SK-N-SH (cell line): ENCODE measurements at regions not wholly inside any gene's neighbourhood (a gene's known extent, or its start where the extent isn't known, plus 50 kb on each side); places are given as distances from the start of the nearest gene placed in this dataset.

Experiments used
- CTCF ChIA-PET: fragments of 300-600, 350-600 bp; formaldehyde crosslinking; extraction: SDS; loops from one replicate; lab custom pipeline; 2021; lab: Yijun Ruan, JAX
- POLR2A ChIA-PET: fragments of 350-600 bp; sonication (Branson Sonifier 250); formaldehyde crosslinking; extraction: SDS; loops from one replicate; lab custom pipeline; 2020; ENCODE audit warnings: antibody characterized with exemption, inconsistent platforms; lab: Yijun Ruan, JAX
- DNase-seq: peaks from one replicate; pipeline ENCODE4 v3.0.0; 2012
- H2AFZ ChIP-seq: fragments of 200-600 bp; sonication (generic); 2 replicates; pipeline ENCODE4 v1.8.1; 2016; ENCODE audit warnings: antibody characterized with exemption, mild to moderate bottlenecking, low read depth
- H3F3A ChIP-seq: fragments of 200-600 bp; sonication (generic); replicated peaks from 2 replicates; pipeline ENCODE3; 2016; ENCODE audit warnings: antibody characterized with exemption, mild to moderate bottlenecking; ENCODE audit not compliant: insufficient read depth
- H3K27ac ChIP-seq, 2 experiments: fragments of 200-500 bp in 1 of 2; fragments of 200-600 bp in 1 of 2; sonication (Bioruptor generic) in 1 of 2; sonication (generic), shearing (Covaris generic) in 1 of 2; 2 replicates each; pipeline versions ENCODE4 v1.5.1 to v1.6.1; 2014 to 2016; ENCODE audit warnings: low read depth in 2 of 2, inconsistent platforms in 1 of 2, low read length in 1 of 2, mild to moderate bottlenecking in 1 of 2, mixed read lengths in 1 of 2
- H3K27me3 ChIP-seq: fragments of 200-600 bp; sonication (generic), shearing (Covaris generic); 2 replicates; pipeline ENCODE4 v1.6.1; 2016; ENCODE audit warnings: mixed run types; ENCODE audit not compliant: insufficient read depth
- H3K36me3 ChIP-seq, 2 experiments: fragments of 200-500 bp in 1 of 2; fragments of 200-600 bp in 1 of 2; sonication (Bioruptor generic) in 1 of 2; sonication (generic) in 1 of 2; replicated peaks in 1 of 2; 2 replicates each; pipeline versions ENCODE3 to v1.5.1; 2014 to 2016; ENCODE audit warnings: low read length in 1 of 2, mild to moderate bottlenecking in 1 of 2; ENCODE audit not compliant: insufficient read depth in 2 of 2, control insufficient read depth in 1 of 2
- H3K4me1 ChIP-seq, 2 experiments: fragments of 200-500 bp in 1 of 2; fragments of 200-600 bp in 1 of 2; sonication (Bioruptor generic) in 1 of 2; sonication (generic), shearing (Covaris generic) in 1 of 2; 2 replicates each; pipeline versions ENCODE4 v1.5.1 to v1.6.1; 2014 to 2016; ENCODE audit warnings: low read depth in 1 of 2, low read length in 1 of 2, mixed run types in 1 of 2; ENCODE audit not compliant: insufficient read depth in 2 of 2, control insufficient read depth in 1 of 2
- H3K4me2 ChIP-seq: fragments of 200-600 bp; sonication (generic), shearing (Covaris generic); 2 replicates; pipeline ENCODE4 v1.6.1; 2017; ENCODE audit warnings: mixed run types
- H3K4me3 ChIP-seq, 2 experiments: fragments of 200-500 bp in 1 of 2; fragments of 200-600 bp in 1 of 2; sonication (Bioruptor generic) in 1 of 2; sonication (generic), shearing (Covaris generic) in 1 of 2; 2 replicates each; pipeline versions ENCODE4 v1.5.1 to v1.8.1; 2014 to 2016; ENCODE audit warnings: low read depth in 2 of 2, inconsistent platforms in 1 of 2, low read length in 1 of 2, mild to moderate bottlenecking in 1 of 2, mixed read lengths in 1 of 2, moderate library complexity in 1 of 2
- H3K79me2 ChIP-seq: fragments of 200-600 bp; sonication (generic); 2 replicates; pipeline ENCODE4 v1.8.1; 2017; ENCODE audit warnings: mild to moderate bottlenecking; ENCODE audit not compliant: insufficient read depth
- H3K9ac ChIP-seq: fragments of 200-600 bp; sonication (generic); 2 replicates; pipeline ENCODE4 v1.6.1; 2017; ENCODE audit warnings: mixed run types
- H3K9me2 ChIP-seq: fragments of 200-600 bp; sonication (generic); 2 replicates; pipeline ENCODE4 v1.6.1; 2017; ENCODE audit warnings: mixed run types
- H3K9me3 ChIP-seq: fragments of 200-600 bp; sonication (generic); 2 replicates; pipeline ENCODE4 v1.6.1; 2017; ENCODE audit warnings: mixed run types, mild to moderate bottlenecking, moderate library complexity
- H4K20me1 ChIP-seq: fragments of 200-600 bp; sonication (generic); 2 replicates; pipeline ENCODE4 v1.6.1; 2017; ENCODE audit warnings: mild to moderate bottlenecking, mixed run types; ENCODE audit not compliant: insufficient read depth
- EP300 ChIP-seq, 2 experiments: IDR thresholded peaks; 2 replicates each; pipeline versions ENCODE4 v1.4.0 to v1.6.1; 2012; ENCODE audit warnings: borderline replicate concordance in 1 of 2, low read depth in 1 of 2, low read length in 1 of 2
- EZH2phosphoT487 ChIP-seq: fragments of 200-600 bp; sonication (generic); IDR thresholded peaks from 2 replicates; pipeline ENCODE4 v1.6.1; 2017; ENCODE audit warnings: low read depth, mixed run types, mild to moderate bottlenecking, antibody characterized with exemption, moderate library complexity, borderline replicate concordance
- FOSL2 ChIP-seq: IDR thresholded peaks from 2 replicates; pipeline ENCODE4 v1.4.0; 2012; ENCODE audit warnings: low read depth, mild to moderate bottlenecking, moderate library complexity, borderline replicate concordance
- MXI1 ChIP-seq: IDR thresholded peaks from 2 replicates; pipeline ENCODE4 v1.6.1; 2012; ENCODE audit warnings: mild to moderate bottlenecking, low read depth, low read length, improper control_type of control experiment
- RAD21 ChIP-seq: IDR thresholded peaks from 2 replicates; pipeline ENCODE4 v1.6.1; 2012; ENCODE audit warnings: mild to moderate bottlenecking, low read length
- RCOR1 ChIP-seq: fragments of 150-350 bp; IDR thresholded peaks from 2 replicates; pipeline ENCODE4 v1.6.1; 2017; ENCODE audit warnings: antibody characterized with exemption, low read length
- RFX5 ChIP-seq: IDR thresholded peaks from 2 replicates; pipeline ENCODE4 v1.6.1; 2012; ENCODE audit warnings: mild to moderate bottlenecking, improper control_type of control experiment, low read length
- SMC3 ChIP-seq: IDR thresholded peaks from 2 replicates; pipeline ENCODE4 v1.6.1; 2012; ENCODE audit warnings: low read depth, low read length, improper control_type of control experiment
- TEAD4 ChIP-seq: IDR thresholded peaks from 2 replicates; pipeline ENCODE4 v1.4.0; 2012; ENCODE audit warnings: mild to moderate bottlenecking, borderline replicate concordance; ENCODE audit not compliant: insufficient read depth
- YY1 ChIP-seq: IDR thresholded peaks from 2 replicates; pipeline ENCODE4 v1.4.0; 2012; ENCODE audit warnings: low read depth, mild to moderate bottlenecking
- WGBS: methylation state at CpG from one replicate; pipeline ENCODE4 v1.1.6; 2017; ENCODE audit warnings: low lambda C conversion rate; 5-methylcytosine and 5-hydroxymethylcytosine counted together
- TF ChIP-seq, protein P1 (sequence below): IDR thresholded peaks from 2 replicates; pipeline ENCODE4 v1.4.0; 2012; ENCODE audit warnings: low read depth, borderline replicate concordance
- TF ChIP-seq, protein P2 (sequence below): IDR thresholded peaks from 2 replicates; pipeline ENCODE4 v1.4.0; 2012; ENCODE audit warnings: low read depth, borderline replicate concordance
- TF ChIP-seq, protein P3 (sequence below): fragments of 150-350 bp; IDR thresholded peaks from 2 replicates; pipeline ENCODE4 v1.6.1; 2016; ENCODE audit warnings: mild to moderate bottlenecking, low read depth, low read length
- TF ChIP-seq, protein P4 (sequence below): fragments of 150-350 bp; IDR thresholded peaks from 2 replicates; pipeline ENCODE4 v1.6.1; 2017; ENCODE audit warnings: antibody characterized with exemption, low read length, low read depth, borderline replicate concordance

DNA sequence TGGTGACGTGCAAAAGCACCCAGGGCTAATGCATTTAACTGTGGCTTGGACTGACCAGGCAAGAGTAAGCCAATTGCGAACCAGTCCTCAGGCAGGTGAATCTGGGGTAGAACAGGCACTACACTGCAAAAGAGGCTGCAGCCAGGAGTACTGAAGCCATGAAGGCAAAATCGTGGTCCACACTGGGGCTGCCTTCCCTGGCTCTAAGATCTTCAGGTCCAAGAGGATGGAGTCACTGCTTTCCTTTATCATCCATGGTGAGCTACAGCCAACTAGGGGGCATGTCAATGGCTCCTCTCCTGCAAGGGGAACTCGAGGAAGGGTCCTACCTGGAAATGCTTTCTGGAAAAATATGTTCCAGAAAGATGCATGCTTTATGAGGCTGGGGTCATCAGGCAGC is 100.6 kb upstream of the AJAP1 start:
- 20% methylated on average over 2 of the region's 4 CpGs for WGBS
- no peaks in the 10 kb centered on the region for H3K36me3 ChIP-seq
- CTCF ChIA-PET = no interaction called here
- H3K27me3 ChIP-seq = no peaks in the 10 kb centered on the region
- POLR2A ChIA-PET = no interaction called here
- no peak for TF ChIP-seq SMC3
- TF ChIP-seq, protein P1, sequence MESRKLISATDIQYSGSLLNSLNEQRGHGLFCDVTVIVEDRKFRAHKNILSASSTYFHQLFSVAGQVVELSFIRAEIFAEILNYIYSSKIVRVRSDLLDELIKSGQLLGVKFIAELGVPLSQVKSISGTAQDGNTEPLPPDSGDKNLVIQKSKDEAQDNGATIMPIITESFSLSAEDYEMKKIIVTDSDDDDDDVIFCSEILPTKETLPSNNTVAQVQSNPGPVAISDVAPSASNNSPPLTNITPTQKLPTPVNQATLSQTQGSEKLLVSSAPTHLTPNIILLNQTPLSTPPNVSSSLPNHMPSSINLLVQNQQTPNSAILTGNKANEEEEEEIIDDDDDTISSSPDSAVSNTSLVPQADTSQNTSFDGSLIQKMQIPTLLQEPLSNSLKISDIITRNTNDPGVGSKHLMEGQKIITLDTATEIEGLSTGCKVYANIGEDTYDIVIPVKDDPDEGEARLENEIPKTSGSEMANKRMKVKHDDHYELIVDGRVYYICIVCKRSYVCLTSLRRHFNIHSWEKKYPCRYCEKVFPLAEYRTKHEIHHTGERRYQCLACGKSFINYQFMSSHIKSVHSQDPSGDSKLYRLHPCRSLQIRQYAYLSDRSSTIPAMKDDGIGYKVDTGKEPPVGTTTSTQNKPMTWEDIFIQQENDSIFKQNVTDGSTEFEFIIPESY = no peak
- no peak for TF ChIP-seq TEAD4
- TF ChIP-seq, protein P2, sequence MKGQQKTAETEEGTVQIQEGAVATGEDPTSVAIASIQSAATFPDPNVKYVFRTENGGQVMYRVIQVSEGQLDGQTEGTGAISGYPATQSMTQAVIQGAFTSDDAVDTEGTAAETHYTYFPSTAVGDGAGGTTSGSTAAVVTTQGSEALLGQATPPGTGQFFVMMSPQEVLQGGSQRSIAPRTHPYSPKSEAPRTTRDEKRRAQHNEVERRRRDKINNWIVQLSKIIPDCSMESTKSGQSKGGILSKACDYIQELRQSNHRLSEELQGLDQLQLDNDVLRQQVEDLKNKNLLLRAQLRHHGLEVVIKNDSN = no peak
- TF ChIP-seq MXI1 = no peak
- TF ChIP-seq, protein P3, sequence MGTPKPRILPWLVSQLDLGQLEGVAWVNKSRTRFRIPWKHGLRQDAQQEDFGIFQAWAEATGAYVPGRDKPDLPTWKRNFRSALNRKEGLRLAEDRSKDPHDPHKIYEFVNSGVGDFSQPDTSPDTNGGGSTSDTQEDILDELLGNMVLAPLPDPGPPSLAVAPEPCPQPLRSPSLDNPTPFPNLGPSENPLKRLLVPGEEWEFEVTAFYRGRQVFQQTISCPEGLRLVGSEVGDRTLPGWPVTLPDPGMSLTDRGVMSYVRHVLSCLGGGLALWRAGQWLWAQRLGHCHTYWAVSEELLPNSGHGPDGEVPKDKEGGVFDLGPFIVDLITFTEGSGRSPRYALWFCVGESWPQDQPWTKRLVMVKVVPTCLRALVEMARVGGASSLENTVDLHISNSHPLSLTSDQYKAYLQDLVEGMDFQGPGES = no peak
- no peak for TF ChIP-seq EP300 (IDR thresholded peaks at IDR 0.05; ENCODE audit: borderline replicate concordance in 1 of 2, low read depth in 1 of 2, low read length in 1 of 2)
- TF ChIP-seq EZH2phosphoT487 = no peak
- no peak for TF ChIP-seq RCOR1
- no peak for TF ChIP-seq RFX5
- no peak for TF ChIP-seq RAD21
- no peak for TF ChIP-seq YY1
- TF ChIP-seq, protein P4, sequence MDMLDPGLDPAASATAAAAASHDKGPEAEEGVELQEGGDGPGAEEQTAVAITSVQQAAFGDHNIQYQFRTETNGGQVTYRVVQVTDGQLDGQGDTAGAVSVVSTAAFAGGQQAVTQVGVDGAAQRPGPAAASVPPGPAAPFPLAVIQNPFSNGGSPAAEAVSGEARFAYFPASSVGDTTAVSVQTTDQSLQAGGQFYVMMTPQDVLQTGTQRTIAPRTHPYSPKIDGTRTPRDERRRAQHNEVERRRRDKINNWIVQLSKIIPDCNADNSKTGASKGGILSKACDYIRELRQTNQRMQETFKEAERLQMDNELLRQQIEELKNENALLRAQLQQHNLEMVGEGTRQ = no peak
- no peak for TF ChIP-seq FOSL2
- H3K79me2 ChIP-seq = no peaks in the 10 kb centered on the region
- no peak overlapping the region for H2AFZ ChIP-seq
- H3K4me1 ChIP-seq = no peaks in the 10 kb centered on the region
- DNase-seq = no peak
- H3F3A ChIP-seq = no peaks in the 10 kb centered on the region
- no peak overlapping the region for H3K27ac ChIP-seq
- no peaks in the 10 kb centered on the region for H3K9me2 ChIP-seq
- no peak overlapping the region for H3K4me3 ChIP-seq
- H4K20me1 ChIP-seq = no peaks in the 10 kb centered on the region
- H3K9ac ChIP-seq = no peak overlapping the region
- H3K9me3 ChIP-seq = no peaks in the 10 kb centered on the region
- no peak overlapping the region for H3K4me2 ChIP-seq
